NB4 (cell line): ENCODE measurements at regions not wholly inside any gene's neighbourhood (a gene's known extent, or its start where the extent isn't known, plus 50 kb on each side); places are given as distances from the start of the nearest gene placed in this dataset.

Experiments
- DNase-seq: peaks from one replicate; pipeline ENCODE4 v3.0.0; 2010; ENCODE audit warnings: low read depth
- H3K4me3 ChIP-seq: one replicate; pipeline ENCODE4 v1.5.1; 2011; ENCODE audit warnings: mild to moderate bottlenecking, low read depth, low read length, moderate library complexity
- MYC ChIP-seq: IDR thresholded peaks from 2 replicates; pipeline ENCODE4 v1.6.1; 2011; ENCODE audit warnings: low read depth, low read length
- POLR2A ChIP-seq: IDR thresholded peaks from 2 replicates; pipeline ENCODE4 v1.6.1; 2011; ENCODE audit warnings: mild to moderate bottlenecking; ENCODE audit not compliant: insufficient read length; ENCODE audit errors: extremely low read depth
- TF ChIP-seq, protein P1 (sequence below): IDR thresholded peaks from 2 replicates; pipeline ENCODE4 v1.6.1; 2011; ENCODE audit warnings: low read depth, low read length
- TF ChIP-seq, protein P2 (sequence below): IDR thresholded peaks from one replicate; pipeline ENCODE4 v1.5.1; 2012; ENCODE audit warnings: low read depth, low read length

DNA sequence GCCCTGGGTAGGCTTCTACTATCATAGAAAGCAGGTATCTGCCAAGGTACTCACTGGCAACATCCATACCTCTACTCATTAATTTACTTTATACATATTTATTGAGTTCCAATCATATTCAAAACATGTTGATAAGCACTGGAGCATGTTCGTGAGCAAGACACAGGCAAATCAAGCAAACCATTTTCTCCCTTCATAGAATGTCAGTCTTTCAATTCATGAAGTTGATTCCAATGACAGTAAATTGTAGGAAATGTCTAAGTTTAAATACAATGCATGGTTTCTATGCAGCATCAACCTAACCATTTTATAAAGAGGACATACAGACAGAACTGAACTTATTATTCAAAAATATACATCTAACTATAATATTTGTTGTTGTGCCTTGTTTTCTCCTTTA lies 978.6 kb downstream of the CDH8 start:
- TF ChIP-seq MYC = no peak
- TF ChIP-seq, protein P1, sequence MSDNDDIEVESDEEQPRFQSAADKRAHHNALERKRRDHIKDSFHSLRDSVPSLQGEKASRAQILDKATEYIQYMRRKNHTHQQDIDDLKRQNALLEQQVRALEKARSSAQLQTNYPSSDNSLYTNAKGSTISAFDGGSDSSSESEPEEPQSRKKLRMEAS = no peak
- no peak for TF ChIP-seq POLR2A
- TF ChIP-seq, protein P2, sequence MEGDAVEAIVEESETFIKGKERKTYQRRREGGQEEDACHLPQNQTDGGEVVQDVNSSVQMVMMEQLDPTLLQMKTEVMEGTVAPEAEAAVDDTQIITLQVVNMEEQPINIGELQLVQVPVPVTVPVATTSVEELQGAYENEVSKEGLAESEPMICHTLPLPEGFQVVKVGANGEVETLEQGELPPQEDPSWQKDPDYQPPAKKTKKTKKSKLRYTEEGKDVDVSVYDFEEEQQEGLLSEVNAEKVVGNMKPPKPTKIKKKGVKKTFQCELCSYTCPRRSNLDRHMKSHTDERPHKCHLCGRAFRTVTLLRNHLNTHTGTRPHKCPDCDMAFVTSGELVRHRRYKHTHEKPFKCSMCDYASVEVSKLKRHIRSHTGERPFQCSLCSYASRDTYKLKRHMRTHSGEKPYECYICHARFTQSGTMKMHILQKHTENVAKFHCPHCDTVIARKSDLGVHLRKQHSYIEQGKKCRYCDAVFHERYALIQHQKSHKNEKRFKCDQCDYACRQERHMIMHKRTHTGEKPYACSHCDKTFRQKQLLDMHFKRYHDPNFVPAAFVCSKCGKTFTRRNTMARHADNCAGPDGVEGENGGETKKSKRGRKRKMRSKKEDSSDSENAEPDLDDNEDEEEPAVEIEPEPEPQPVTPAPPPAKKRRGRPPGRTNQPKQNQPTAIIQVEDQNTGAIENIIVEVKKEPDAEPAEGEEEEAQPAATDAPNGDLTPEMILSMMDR = no peak
- no peak overlapping the region for H3K4me3 ChIP-seq
- DNase-seq = no peak

DNA sequence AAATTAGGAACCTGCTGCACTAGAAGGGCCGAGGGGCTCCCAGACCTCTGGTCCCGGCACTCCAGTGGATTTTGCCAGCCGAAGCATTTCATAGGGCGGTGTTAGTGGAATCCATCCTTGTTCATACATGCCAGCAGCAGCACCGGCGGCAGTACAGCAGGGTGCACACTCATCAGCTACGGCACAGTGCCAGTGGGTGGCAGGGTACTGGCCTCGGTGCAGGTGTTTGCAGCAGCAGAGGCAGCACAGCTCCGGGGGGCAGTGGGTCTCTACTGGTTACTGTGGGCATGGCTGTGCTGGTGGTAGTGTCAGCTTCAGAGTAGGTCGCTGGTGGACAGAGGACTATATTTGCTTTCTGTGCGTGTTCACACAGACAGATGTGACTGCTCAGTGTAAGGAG lies 985.7 kb downstream of the CDH8 start:
- no peak for DNase-seq
- H3K4me3 ChIP-seq = no peak overlapping the region
- TF ChIP-seq, protein P2 = no peak
- TF ChIP-seq, protein P1 = no peak
- TF ChIP-seq POLR2A (no peak), MYC (no peak)

DNA sequence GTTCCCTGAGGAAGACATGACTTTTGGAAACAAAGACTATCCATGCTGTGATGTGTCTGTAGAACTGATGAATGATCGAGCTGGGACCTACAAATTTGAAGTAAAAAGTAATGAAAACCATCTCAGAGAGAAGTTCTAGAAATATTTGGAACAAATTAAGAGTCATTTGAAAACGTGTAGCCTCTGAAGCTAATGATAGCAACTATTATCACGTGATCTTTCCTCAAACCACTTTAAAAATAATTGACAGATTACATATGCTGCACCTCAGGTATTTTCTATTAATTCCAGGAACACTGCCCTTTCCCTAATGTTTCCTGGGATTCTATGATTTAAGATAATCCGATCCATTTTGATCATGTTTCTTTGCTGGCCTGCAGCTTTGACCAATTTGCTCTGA lies 990.3 kb downstream of the CDH8 start:
- DNase-seq = no peak
- H3K4me3 ChIP-seq = no peak overlapping the region
- TF ChIP-seq MYC = no peak
- TF ChIP-seq, protein P2 = no peak
- TF ChIP-seq POLR2A = no peak
- TF ChIP-seq, protein P1 = no peak

DNA sequence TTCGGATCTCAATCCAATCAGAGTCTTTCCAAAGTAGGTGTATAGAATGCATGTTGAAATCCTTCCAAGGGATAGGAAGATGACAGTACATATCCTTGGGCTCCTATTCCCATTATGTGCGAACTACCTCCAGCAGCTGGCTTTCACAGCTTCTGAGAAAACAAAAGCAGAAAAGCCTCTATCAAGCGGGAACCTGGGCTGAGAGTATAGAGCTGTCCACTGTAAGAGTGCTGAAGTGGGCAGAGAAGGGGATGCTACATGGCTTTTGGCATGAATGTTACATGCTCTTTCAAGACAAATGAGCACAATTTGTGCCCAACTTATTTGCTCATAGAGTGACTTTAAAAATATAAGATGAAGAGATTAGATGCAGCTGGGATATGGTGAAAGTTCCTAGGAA lies 993.5 kb downstream of the CDH8 start:
- DNase-seq = peak; percentile 20

DNA sequence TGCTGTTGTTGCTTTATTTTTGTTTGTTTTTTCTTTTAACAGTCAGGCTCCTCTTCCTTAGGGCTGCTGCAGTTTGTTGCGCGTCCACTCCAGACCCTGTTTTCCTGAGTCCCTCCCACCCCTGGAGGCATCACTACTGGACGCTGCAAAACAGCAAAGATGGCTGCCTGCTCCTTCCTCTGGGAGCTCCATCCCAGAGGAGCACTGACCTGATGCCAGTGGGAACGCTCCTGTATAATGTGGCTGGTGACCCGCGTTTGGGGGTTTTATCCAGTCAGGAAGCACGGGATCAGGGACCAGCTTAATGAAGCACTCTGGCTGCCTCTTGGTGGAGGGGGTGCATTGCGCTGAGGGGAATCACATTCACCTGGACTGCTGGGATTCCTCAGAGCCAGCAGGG lies 1005.6 kb downstream of the CDH8 start:
- DNase-seq = no peak
- TF ChIP-seq POLR2A (no peak), MYC (no peak)
- TF ChIP-seq, protein P1 = no peak
- TF ChIP-seq, protein P2 = no peak
- no peak overlapping the region for H3K4me3 ChIP-seq

More for the DNA sequence above, 993.5 kb downstream of the CDH8 start:
- H3K4me3 ChIP-seq = no peak overlapping the region
- TF ChIP-seq MYC (no peak), POLR2A (no peak)
- TF ChIP-seq, protein P1 = no peak
- TF ChIP-seq, protein P2 = no peak
